ENCODE measurements at regions not wholly inside any gene's neighbourhood (a gene's known extent, or its start where the extent isn't known, plus 50 kb on each side); places are given as distances from the start of the nearest gene placed in this dataset.

DNA sequence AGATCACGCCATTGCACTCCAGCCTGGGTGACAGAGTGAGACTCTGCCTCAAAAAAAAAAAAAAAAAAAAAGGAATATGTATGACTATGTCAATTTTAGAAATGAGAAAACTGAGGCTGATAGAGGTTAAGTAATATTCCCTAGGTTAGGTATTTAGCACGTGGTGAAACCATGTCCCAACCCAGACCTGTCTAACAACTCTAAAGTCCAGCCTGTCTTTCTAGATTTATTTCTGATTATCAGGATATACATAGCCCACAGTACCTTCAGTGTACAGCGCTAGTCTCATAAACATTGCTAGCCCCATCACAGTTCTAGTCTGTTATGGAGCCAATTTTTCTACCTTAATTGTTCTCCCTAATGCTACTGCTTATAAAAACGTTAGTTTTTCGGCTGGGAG is 88.4 kb upstream of the RAP2B start:
- TF ChIP-seq, protein P1, sequence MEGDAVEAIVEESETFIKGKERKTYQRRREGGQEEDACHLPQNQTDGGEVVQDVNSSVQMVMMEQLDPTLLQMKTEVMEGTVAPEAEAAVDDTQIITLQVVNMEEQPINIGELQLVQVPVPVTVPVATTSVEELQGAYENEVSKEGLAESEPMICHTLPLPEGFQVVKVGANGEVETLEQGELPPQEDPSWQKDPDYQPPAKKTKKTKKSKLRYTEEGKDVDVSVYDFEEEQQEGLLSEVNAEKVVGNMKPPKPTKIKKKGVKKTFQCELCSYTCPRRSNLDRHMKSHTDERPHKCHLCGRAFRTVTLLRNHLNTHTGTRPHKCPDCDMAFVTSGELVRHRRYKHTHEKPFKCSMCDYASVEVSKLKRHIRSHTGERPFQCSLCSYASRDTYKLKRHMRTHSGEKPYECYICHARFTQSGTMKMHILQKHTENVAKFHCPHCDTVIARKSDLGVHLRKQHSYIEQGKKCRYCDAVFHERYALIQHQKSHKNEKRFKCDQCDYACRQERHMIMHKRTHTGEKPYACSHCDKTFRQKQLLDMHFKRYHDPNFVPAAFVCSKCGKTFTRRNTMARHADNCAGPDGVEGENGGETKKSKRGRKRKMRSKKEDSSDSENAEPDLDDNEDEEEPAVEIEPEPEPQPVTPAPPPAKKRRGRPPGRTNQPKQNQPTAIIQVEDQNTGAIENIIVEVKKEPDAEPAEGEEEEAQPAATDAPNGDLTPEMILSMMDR (IDR thresholded peaks at IDR 0.05), result no peak

DNA sequence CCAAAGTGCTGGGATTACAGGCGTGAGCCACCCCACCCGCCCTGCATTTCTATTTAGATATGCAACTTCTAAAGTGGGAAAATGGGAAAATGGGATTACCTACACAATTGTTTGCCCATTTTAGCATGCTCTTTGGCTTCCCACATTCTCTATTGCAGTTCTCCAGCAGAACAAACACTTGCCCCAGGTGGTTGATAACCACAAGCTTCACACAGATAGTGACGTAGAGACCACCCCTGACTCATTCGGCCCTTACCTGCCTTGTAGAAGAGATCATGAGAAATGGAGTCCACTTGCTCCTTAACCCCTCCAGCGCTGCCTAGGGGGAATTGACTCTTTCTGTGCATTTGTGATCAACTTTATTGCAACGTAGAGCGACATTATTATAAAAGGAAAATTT is 83.2 kb upstream of the RAP2B start:
- TF ChIP-seq, protein P1 (IDR thresholded peaks at IDR 0.05), result no peak

DNA sequence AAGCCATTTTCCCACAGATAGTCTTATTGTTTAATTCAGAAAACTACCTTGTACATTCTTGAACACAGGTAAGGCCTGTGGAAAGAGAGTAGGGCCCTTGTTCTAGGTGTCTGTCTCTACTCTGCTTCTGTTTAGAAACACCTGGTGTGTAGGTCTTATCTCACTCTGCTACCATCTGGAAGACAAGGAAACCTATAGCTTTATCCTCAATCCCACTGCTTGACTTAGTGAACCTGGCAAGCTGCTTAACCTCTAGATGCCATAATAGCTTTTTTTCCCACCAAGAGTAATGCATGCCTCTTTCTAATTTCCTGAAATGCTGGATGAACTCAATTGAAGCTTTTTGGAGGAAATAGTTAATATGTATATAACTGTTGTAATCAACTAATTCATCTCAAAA is 82.6 kb upstream of the RAP2B start:
- TF ChIP-seq, protein P1 (IDR thresholded peaks at IDR 0.05), result no peak

DNA sequence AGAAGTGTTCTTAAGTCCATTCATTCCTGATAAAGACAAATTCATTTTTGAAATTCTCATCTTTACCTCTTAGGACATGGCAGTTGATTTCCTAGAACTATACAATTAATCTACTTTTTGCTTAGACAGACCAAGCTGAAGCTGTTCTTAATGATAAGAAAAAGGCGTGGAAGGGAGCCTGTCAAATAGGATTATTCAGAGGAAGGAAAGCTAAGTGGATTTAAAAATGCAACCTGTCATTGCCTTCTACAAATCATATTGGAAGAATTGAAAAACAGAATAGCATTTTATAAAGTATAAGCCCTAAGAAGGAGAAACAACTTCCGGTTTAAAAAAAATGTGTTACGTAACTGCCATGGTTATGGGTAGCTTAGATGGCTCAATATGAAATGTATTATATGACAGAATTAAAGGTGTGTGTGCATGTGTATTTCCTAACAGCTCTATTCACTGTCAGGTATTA is 81.2 kb upstream of the RAP2B start:
- TF ChIP-seq, protein P1 (IDR thresholded peaks at IDR 0.05), result no peak

DNA sequence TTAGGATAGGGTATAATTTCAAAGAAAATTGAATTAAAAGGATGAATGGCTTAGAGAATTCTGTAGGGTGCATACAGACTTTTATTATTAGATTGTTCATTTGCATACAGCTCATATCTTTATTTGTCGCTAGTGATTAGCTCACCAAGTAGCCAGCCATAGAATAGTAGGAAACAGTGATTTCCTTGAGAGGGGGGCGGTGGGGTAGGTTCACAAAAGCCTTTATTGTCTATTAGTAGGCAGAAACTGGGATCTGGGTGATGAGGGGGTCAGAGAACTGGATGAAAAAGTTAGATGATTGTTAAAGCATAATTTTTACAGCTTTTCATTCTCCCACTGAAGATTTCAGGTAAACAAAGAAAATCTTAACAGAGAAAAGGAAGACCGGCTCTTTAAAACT is 77.6 kb upstream of the RAP2B start:
- TF ChIP-seq, protein P1 (IDR thresholded peaks at IDR 0.05), result no peak

DNA sequence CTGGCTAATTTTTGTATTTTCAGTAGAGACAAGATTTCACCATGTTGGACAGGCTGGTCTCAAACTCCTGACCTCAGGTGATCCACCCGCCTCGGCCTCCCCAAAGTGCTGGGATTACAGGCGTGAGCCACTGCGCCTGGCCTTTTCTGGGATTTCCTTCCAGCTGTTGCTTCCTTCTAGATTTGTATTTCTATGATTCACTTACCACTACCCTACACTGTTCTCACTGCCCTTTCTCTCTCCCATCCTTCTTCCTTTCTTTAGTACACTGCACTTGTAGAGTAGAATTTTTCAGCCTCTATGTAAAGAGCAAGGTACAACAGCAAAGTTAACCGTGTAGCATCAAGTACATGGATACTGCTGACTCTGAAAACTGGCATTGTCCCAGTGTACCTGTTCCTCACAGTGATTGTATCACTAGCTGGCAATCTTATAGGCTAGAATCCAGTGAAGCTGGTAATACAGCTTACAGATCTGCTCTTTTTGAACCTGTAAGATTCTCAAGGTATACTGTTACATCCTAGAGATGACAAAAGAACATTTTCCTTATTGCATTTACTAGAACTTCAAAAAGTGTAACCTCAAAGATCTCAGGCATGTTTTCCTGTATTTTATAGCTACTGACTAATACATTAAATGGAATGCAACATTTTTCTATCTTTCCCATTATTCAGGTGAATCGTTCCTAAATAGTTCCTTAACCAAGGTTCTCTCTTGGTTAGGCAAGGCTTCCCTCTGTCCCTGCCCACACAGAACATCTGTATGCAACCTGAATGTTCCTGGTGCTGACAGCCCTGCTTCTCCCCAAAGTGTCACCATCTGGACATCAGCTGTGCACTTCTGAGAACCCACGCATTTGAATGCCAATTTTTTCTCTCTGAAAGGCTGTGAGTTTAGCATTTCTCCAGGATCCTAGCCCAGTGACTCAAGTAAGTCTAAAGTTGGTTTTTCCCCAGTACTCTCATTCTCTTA is 74.1 kb upstream of the RAP2B start:
- TF ChIP-seq, protein P1 (IDR thresholded peaks at IDR 0.05), result no peak

DNA sequence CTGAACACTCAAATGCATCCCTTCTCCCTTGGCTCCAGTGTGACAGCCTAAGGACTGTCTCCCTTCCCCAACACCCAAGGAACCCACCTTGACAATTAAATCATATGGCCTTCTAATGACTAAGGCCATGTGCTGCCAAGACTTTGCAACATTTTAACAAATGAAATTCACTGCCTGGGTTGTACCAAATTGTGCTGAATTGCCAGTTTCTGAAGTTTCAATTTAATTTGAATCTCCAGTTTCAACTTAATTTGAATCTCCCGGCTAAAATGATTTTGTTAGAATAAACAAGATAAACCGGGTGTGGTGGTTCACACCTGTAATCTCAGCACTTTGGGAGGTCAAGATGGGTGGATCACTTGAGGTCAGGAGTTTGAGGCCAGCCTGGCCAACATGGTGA is 72.4 kb upstream of the RAP2B start:
- TF ChIP-seq, protein P1 (IDR thresholded peaks at IDR 0.05), result no peak
